Suprapubic skin (tissue), 4 donors: ENCODE measurements at regions not wholly inside any gene's neighbourhood (a gene's known extent, or its start where the extent isn't known, plus 50 kb on each side); places are given as distances from the start of the nearest gene placed in this dataset.

ENCODE experiments used
- DNase-seq, 2 donors: peaks; one replicate each; pipeline ENCODE4 v3.0.0-alpha.2; 2019; ENCODE audit warnings: low spot score in 2 of 2
- H3K27ac ChIP-seq: fragments of 200-600 bp; sonication (generic); one replicate; pipeline ENCODE4 v1.5.1; 2019
- H3K27me3 ChIP-seq: fragments of 200-600 bp; sonication (generic); one replicate; pipeline ENCODE4 v1.5.1; 2019
- H3K36me3 ChIP-seq: fragments of 200-600 bp; sonication (generic); one replicate; pipeline ENCODE4 v1.5.1; 2019
- H3K4me1 ChIP-seq: fragments of 200-600 bp; sonication (generic); one replicate; pipeline ENCODE4 v1.5.1; 2019
- H3K4me3 ChIP-seq: fragments of 200-600 bp; sonication (generic); one replicate; pipeline ENCODE4 v1.5.1; 2019; ENCODE audit warnings: mild to moderate bottlenecking
- H3K9me3 ChIP-seq: fragments of 200-600 bp; sonication (generic); one replicate; pipeline ENCODE4 v1.5.1; 2019
- CTCF ChIP-seq, 2 donors: fragments of 200-600 bp in 1 of 2; fragments of 450-650 bp in 1 of 2; sonication (generic) in 1 of 2; IDR thresholded peaks; one replicate each; pipeline ENCODE4 v1.5.1; 2016 to 2019; ENCODE audit warnings: antibody characterized with exemption in 2 of 2, mild to moderate bottlenecking in 1 of 2, moderate library complexity in 1 of 2
- EP300 ChIP-seq: sonication (generic); formaldehyde crosslinking; IDR thresholded peaks from one replicate; pipeline ENCODE4 v1.6.1; 2017; ENCODE audit warnings: antibody characterized with exemption
- POLR2A ChIP-seq, 2 donors: fragments of 450-650 bp; IDR thresholded peaks; one replicate each; pipeline ENCODE4 v1.6.1; 2017; ENCODE audit warnings: antibody characterized with exemption in 2 of 2, mild to moderate bottlenecking in 2 of 2, moderate library complexity in 2 of 2
- POLR2AphosphoS5 ChIP-seq, 3 donors: sonication (generic); formaldehyde crosslinking; IDR thresholded peaks; one replicate each; pipeline ENCODE4 v1.6.1; 2017; ENCODE audit warnings: antibody characterized with exemption in 3 of 3
- WGBS: methylation state at CpG from one replicate; pipeline ENCODE4 v1.1.5; 2018; 5-methylcytosine and 5-hydroxymethylcytosine counted together

- H3K27ac ChIP-seq = no peak overlapping the region
- H3K27me3 ChIP-seq = no peaks in the 10 kb centered on the region
- H3K9me3 ChIP-seq = no peaks in the 10 kb centered on the region
- TF ChIP-seq POLR2AphosphoS5 (IDR thresholded peaks at IDR 0.05) = no peak
- no peak for TF ChIP-seq CTCF (IDR thresholded peaks at IDR 0.05)
- no peak for TF ChIP-seq EP300
- TF ChIP-seq POLR2A (IDR thresholded peaks at IDR 0.05) = no peak
- H3K4me3 ChIP-seq = no peak overlapping the region
- no peaks in the 10 kb centered on the region for H3K36me3 ChIP-seq
- no peaks in the 10 kb centered on the region for H3K4me1 ChIP-seq
- 51% methylated on average over 2 of the region's 2 CpGs for WGBS
- DNase-seq = no peak
Measured at GRCh38 chr10:32160864-32161263, 104.6 kb upstream of the KIF5B start.

GRCh38 chr10:32159264-32159663 lies 103.0 kb upstream of the KIF5B start:
- Histone ChIP-seq H3K27ac (no peak overlapping the region), H3K4me3 (no peak overlapping the region), H3K9me3 (no peaks in the 10 kb centered on the region), H3K36me3 (no peaks in the 10 kb centered on the region), H3K27me3 (no peaks in the 10 kb centered on the region), H3K4me1 (no peaks in the 10 kb centered on the region)
- no peak for TF ChIP-seq POLR2A (IDR thresholded peaks at IDR 0.05)
- WGBS = 84% methylated on average over 7 of the region's 7 CpGs
- no peak for DNase-seq

- Histone ChIP-seq H3K27me3 (no peaks in the 10 kb centered on the region), H3K36me3 (no peaks in the 10 kb centered on the region), H3K9me3 (peaks cover 5% of the 10 kb centered on the region), H3K4me3 (no peak overlapping the region), H3K4me1 (no peaks in the 10 kb centered on the region), H3K27ac (no peak overlapping the region)
- TF ChIP-seq POLR2AphosphoS5 (IDR thresholded peaks at IDR 0.05) = no peak
- TF ChIP-seq EP300 = no peak
- no peak for TF ChIP-seq POLR2A (IDR thresholded peaks at IDR 0.05)
- TF ChIP-seq CTCF (IDR thresholded peaks at IDR 0.05) = no peak
- DNase-seq = no peak
- WGBS = 76% methylated on average over 4 of the region's 4 CpGs
Measured at GRCh38 chr10:32156031-32156495, 99.8 kb upstream of the KIF5B start.

- no peak overlapping the region for H3K27ac ChIP-seq
- peaks cover under 1% of the 10 kb centered on the region for H3K4me1 ChIP-seq
- no peaks in the 10 kb centered on the region for H3K36me3 ChIP-seq
- H3K4me3 ChIP-seq = no peak overlapping the region
- DNase-seq = no peak
- 65% methylated on average over 2 of the region's 2 CpGs for WGBS
- H3K9me3 ChIP-seq = peaks cover 5% of the 10 kb centered on the region
- no peaks in the 10 kb centered on the region for H3K27me3 ChIP-seq
- TF ChIP-seq CTCF (IDR thresholded peaks at IDR 0.05) (no peak), POLR2A (IDR thresholded peaks at IDR 0.05) (no peak)
Measured at GRCh38 chr10:32155075-32155516, 98.9 kb upstream of the KIF5B start.

- Histone ChIP-seq H3K4me3 (no peak overlapping the region), H3K27me3 (no peaks in the 10 kb centered on the region), H3K36me3 (no peaks in the 10 kb centered on the region), H3K4me1 (peaks cover 7% of the 10 kb centered on the region), H3K27ac (no peak overlapping the region), H3K9me3 (peaks cover 5% of the 10 kb centered on the region)
- 96% methylated on average over 1 of the region's 1 CpG for WGBS
- TF ChIP-seq POLR2AphosphoS5 (IDR thresholded peaks at IDR 0.05) = no peak
- no peak for TF ChIP-seq POLR2A (IDR thresholded peaks at IDR 0.05)
- no peak for TF ChIP-seq CTCF (IDR thresholded peaks at IDR 0.05)
- TF ChIP-seq EP300 = no peak
- DNase-seq = no peak
Measured at GRCh38 chr10:32153931-32154330, 97.7 kb upstream of the KIF5B start.

- Histone ChIP-seq H3K4me1 (peaks cover 9% of the 10 kb centered on the region), H3K4me3 (no peak overlapping the region), H3K9me3 (peaks cover 5% of the 10 kb centered on the region), H3K27ac (no peak overlapping the region), H3K27me3 (no peaks in the 10 kb centered on the region), H3K36me3 (no peaks in the 10 kb centered on the region)
- TF ChIP-seq POLR2AphosphoS5 (IDR thresholded peaks at IDR 0.05) (no peak), EP300 (no peak), POLR2A (IDR thresholded peaks at IDR 0.05) (no peak), CTCF (IDR thresholded peaks at IDR 0.05) (no peak)
- DNase-seq = no peak
- 96% methylated on average over 4 of the region's 4 CpGs for WGBS
Measured at GRCh38 chr10:32153252-32153651, 97.0 kb upstream of the KIF5B start.
